ENCODE measurements at regions not wholly inside any gene's neighbourhood (a gene's known extent, or its start where the extent isn't known, plus 50 kb on each side); places are given as distances from the start of the nearest gene placed in this dataset.

DNA sequence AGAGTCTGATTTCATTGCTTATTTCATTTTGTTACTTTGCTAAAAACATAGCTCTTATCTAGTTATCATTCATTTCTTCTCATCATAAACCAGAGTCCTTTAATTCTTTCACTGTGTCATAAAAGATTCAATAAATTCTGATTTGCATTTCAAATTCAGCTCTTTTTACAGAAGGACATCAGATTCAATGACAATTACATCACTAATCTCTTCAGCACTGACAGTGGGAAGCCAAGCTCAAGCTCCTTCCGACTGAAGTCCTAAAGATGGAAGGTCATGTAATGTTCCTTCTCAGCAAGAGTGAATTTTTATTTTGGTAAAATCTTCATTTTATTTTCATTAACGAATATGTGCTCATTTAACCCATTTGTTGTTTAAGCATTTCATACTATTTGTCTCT, 530.7 kb upstream of the ADGRL2 start:
- Histone ChIP-seq H3K4me3 (replicated peaks; ENCODE audit: insufficient read depth, low read length) (no peak overlapping the region), H3K27me3 (ENCODE audit: insufficient read depth, poor library complexity, severe bottlenecking) (no peaks in the 10 kb centered on the region), H3K27ac (replicated peaks) (no peak overlapping the region)
- TF ChIP-seq SPI1 (IDR thresholded peaks at IDR 0.05; ENCODE audit: borderline replicate concordance, low read depth) (no peak), POLR2AphosphoS5 (IDR thresholded peaks at IDR 0.05; ENCODE audit: low read depth) (no peak), GABPA (IDR thresholded peaks at IDR 0.05; ENCODE audit: low read depth) (no peak), REST (IDR thresholded peaks at IDR 0.05; ENCODE audit: insufficient replicate concordance, low read depth) (no peak)
- TF ChIP-seq, protein P1, sequence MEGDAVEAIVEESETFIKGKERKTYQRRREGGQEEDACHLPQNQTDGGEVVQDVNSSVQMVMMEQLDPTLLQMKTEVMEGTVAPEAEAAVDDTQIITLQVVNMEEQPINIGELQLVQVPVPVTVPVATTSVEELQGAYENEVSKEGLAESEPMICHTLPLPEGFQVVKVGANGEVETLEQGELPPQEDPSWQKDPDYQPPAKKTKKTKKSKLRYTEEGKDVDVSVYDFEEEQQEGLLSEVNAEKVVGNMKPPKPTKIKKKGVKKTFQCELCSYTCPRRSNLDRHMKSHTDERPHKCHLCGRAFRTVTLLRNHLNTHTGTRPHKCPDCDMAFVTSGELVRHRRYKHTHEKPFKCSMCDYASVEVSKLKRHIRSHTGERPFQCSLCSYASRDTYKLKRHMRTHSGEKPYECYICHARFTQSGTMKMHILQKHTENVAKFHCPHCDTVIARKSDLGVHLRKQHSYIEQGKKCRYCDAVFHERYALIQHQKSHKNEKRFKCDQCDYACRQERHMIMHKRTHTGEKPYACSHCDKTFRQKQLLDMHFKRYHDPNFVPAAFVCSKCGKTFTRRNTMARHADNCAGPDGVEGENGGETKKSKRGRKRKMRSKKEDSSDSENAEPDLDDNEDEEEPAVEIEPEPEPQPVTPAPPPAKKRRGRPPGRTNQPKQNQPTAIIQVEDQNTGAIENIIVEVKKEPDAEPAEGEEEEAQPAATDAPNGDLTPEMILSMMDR (IDR thresholded peaks at IDR 0.05; ENCODE audit: insufficient read depth, low read length): no peak
- no peak for DNase-seq (ENCODE audit: low read depth in 1 of 2, low spot score in 1 of 2)

DNA sequence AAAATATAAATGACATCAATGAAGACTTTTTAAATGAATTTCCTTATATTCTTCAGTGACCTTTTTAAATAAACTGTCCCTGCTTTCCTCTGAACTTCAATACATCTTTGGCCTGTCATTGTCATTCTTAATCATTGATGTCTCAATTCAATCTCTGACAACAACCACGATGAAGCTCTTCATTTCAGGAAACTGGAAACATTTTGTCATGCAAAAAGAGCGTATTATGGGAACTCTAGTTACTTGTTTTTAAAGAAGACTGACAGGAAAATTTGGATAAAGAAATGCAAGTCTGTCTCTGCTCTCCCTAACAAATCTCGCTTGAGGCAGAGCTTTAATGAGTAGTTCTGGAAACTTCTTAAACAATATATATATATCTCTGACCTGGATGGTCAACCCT, 535.8 kb upstream of the ADGRL2 start:
- H3K27ac ChIP-seq (replicated peaks): no peak overlapping the region
- DNase-seq (ENCODE audit: low read depth in 1 of 2, low spot score in 1 of 2): no peak
- TF ChIP-seq POLR2AphosphoS5 (IDR thresholded peaks at IDR 0.05; ENCODE audit: low read depth) (no peak), SPI1 (IDR thresholded peaks at IDR 0.05; ENCODE audit: borderline replicate concordance, low read depth) (no peak), REST (IDR thresholded peaks at IDR 0.05; ENCODE audit: insufficient replicate concordance, low read depth) (no peak), GABPA (IDR thresholded peaks at IDR 0.05; ENCODE audit: low read depth) (no peak)
- TF ChIP-seq, protein P1 (IDR thresholded peaks at IDR 0.05; ENCODE audit: insufficient read depth, low read length): no peak
- H3K27me3 ChIP-seq (ENCODE audit: insufficient read depth, poor library complexity, severe bottlenecking): no peaks in the 10 kb centered on the region
- no peak overlapping the region for H3K4me3 ChIP-seq (replicated peaks; ENCODE audit: insufficient read depth, low read length)

DNA sequence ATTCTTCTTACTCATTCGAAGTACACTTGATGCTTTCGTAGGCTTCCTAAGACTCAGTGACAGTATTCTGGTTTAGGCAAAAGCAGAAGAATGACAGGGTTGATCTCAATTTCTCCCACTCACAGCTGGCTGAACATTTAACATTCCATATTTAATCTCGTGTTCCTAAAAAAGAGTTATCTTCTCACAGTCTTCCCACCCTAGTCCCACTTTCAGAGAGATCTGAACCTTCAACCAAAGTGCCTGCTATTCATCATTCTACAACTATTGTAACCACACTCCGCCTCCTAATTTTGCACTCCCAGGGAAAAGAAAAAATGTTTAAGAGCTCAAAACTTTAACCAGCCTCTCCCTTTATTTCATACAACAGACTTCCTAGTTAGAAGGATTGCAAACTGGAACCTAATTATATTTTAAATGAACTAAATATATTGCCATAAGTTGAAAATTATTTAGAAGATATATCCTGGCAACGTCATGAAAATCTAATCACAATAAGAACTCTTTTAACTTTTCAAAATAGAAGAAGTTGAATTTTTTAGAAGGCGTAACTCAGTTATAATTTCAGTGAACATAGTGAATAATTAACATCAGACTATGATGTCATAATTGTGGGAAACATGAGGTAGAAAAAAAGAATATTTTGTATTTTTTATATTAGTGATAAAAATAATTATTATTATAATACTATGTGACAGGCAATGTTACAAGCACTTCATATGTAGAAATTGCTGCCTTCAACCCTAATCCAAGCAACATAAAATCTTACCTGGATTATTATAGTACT, 540.9 kb upstream of the ADGRL2 start:
- no peaks in the 10 kb centered on the region for H3K27me3 ChIP-seq (ENCODE audit: insufficient read depth, poor library complexity, severe bottlenecking)
- TF ChIP-seq SPI1 (IDR thresholded peaks at IDR 0.05; ENCODE audit: borderline replicate concordance, low read depth): no peak
- TF ChIP-seq GABPA (IDR thresholded peaks at IDR 0.05; ENCODE audit: low read depth): no peak
- TF ChIP-seq REST (IDR thresholded peaks at IDR 0.05; ENCODE audit: insufficient replicate concordance, low read depth): no peak
- TF ChIP-seq, protein P1 (IDR thresholded peaks at IDR 0.05; ENCODE audit: insufficient read depth, low read length): no peak
- no peak for TF ChIP-seq POLR2AphosphoS5 (IDR thresholded peaks at IDR 0.05; ENCODE audit: low read depth)
- no peak overlapping the region for H3K4me3 ChIP-seq (replicated peaks; ENCODE audit: insufficient read depth, low read length)
- DNase-seq (ENCODE audit: low read depth in 1 of 2, low spot score in 1 of 2): no peak
- H3K27ac ChIP-seq (replicated peaks): no peak overlapping the region
